Fibroblast of gingiva (primary cell): ENCODE measurements at regions not wholly inside any gene's neighbourhood (a gene's known extent, or its start where the extent isn't known, plus 50 kb on each side); places are given as distances from the start of the nearest gene placed in this dataset.

Experiments
- DNase-seq: peaks from one replicate; pipeline ENCODE4 v3.0.0-alpha.2; 2011; ENCODE audit warnings: low read depth

DNA sequence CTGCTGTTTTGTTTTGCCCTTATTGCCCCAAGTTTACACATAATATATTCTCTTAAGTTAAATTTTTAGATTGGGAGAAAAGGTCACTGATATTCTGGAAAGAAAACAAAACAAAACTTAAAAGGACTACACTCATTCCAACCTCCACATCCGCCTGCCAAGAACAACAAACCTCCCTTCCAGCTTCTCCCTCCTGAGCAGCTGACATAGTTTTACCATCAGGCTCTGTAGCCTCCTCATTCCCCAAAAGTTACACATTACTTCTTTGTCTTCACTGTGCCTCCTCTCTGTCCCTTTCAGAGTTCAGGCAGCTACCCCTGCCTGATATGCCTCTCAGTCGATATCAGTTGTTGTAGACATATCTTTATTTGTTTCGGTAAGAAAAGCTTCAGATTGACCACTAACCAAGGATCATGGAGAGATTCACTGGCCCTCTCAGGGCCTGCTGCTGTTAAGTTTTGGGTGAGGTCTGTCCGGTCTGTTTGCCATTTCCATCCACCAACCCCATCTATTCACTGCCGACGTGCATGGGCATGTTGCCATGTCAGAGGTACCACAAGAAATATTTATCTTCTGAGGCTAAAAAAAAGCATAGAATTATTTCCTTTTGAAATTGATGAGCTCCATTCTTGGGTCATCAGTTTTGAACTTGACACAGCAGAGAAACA is 164.1 kb downstream of the GASK1B start:
- DNase-seq = peak; percentile 33

DNA sequence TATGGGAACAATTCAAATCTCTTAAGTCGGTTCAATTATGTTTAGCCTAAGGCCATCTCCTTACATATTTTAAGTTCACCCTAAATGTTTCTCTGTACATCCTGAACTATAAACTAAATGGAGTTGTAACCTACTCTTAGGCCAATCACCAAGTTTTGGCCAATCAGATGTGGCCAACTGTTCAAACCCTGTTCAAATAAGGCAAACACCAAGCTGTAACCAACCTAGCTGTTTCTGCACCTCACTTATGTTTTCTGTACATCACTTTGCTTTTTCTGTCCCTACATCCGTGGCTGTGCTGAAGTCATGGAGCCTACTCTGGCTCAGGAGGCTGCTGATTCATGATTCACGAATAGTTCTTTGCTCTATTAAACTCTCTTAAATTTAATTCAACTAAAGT is 165.3 kb downstream of the GASK1B start:
- no peak for DNase-seq

DNA sequence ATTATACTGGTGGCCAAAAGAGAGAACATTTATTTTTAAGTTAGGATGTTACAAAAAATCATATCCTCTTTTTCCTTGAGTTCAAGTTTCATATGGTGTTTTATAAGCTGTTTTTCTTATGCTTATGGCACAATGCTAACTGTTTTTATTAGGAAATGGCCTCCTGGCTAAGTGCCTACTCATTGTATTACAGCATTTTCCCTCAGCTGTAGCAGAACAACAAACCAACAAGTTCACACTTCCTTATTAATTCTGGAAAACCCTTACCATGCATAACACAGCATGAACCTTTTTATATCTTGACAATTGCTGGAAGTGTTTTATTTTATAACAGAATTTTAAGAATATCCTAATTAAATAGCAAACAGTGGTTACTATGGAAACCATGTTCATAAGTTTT is 165.8 kb downstream of the GASK1B start:
- peak; percentile 66 for DNase-seq

DNA sequence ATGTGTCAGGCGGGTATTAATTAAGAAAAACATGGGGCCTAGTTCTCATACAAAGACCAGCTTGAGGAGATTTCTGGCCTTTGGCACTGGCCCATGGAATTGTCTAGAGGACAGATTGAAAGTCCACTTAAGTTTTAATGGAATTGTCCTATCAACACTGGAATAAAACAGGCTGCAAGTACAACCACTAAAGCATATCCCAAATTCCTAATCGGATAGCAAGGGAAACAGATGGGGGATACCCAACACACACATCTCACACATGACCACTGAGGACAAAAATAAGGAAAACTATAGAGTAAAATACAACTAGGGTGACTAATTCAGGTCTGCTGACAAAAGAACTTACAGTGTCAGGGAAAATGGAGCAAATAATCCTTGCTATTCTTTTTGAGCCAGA is 167.8 kb downstream of the GASK1B start:
- no peak for DNase-seq

DNA sequence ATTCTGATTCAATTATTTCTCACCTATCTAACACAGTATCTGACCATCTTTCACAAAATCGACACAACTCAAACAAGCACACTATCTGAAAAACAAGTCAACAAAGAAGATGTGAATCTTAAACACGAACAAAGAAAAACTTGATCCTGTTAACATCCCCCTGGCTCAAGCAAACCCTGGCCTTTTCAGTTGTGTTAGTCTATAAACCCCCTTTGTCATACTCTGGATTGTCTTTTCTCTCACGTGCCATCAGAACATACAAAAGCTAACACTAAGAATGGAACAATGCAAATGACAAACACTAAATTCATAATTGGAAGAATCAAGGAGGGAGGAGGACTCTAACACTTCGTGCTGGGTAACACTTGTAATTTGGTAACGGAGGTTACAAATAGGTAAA is 168.7 kb downstream of the GASK1B start:
- no peak for DNase-seq

DNA sequence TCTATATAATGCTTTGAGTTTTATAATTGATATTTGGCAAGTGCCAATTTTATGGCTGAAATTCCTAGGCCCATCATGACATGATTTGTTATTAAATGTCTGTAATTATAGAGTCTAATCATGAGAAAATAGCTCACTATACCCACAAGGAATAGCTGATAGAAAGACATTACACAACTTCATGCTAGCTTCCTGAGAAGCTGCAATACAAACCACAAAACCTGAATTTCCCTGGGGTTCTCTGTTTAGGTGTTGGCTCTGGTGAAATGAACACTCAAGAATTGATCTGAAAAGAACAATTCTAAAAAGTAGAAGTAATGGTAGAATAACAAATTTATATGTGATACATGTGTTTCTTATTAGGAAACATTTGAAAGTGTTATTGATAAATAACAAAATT is 169.6 kb downstream of the GASK1B start:
- DNase-seq = no peak

DNA sequence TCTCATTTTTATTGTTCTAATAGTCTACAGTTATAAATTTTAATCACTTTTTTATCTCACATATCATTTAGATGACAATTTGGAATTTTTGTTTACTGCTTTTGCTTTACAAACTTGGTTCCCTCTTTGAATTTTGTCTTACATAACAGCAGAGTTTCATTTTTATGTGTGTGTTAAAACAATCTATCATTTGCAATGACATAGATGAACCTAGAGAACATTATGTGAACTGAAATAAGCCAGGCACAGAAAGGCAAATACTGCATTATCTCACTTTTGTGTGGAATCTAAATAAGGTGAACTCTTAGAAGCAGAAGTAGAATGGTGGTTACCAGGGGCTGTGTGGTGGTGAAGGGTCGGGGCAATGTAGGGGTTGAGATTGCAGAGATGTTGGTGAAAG is 170.7 kb downstream of the GASK1B start:
- no peak for DNase-seq

DNA sequence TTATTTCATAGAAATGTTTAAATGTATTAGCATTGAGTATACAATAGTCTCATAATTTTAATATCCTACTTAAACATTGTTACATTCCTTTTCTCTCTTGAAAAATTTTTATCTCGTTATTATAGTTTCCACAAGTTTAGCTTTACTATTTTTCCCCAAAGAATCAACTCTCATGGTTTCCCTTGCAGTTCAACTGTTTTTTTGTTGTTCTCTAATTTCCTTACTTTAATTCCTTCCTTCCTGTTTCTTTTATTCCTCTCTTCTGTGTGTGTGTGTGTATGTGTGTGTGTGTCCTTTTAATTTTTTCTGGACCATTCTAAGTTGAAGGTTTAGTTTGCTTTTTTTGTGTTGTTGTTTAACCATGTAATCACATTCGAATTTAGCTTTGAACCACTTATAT is 171.1 kb downstream of the GASK1B start:
- DNase-seq = no peak

DNA sequence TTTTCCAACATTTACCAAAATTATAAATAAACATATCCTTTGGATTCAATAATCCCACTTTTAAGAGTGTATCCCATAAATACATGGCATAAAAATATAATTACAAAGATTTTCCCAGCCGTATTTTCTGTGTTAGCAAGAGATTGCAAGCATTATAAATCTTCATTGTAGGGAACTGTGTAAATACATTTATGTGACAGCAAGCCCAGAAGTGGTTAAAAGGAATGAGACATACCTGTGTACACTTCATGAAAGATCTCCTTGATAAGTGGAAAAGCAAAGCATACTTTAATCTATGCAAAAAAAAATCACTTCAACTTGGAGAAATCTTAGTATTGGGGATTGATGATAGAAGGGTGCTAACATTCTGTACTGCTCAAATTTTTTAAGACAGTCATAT is 173.1 kb downstream of the GASK1B start:
- DNase-seq = no peak

DNA sequence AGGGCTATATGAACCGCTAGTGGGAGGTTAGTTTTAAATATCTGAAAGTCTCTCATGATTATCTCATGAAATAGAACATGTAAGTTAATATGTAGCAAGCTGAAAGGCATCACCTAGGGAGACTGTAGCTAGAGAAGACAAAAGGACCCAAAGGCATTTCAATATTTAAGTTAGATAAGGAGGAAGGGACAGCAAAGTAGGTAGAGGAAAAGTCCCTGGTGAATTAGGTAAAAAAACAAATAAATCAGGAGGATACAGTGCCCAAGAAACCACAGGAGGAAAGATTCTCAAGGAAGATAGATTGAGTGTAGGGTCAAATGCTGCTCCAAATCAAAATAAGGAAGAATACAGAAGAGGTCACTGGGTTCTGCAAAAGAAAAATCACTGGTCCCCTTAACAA is 175.5 kb downstream of the GASK1B start:
- DNase-seq = no peak

DNA sequence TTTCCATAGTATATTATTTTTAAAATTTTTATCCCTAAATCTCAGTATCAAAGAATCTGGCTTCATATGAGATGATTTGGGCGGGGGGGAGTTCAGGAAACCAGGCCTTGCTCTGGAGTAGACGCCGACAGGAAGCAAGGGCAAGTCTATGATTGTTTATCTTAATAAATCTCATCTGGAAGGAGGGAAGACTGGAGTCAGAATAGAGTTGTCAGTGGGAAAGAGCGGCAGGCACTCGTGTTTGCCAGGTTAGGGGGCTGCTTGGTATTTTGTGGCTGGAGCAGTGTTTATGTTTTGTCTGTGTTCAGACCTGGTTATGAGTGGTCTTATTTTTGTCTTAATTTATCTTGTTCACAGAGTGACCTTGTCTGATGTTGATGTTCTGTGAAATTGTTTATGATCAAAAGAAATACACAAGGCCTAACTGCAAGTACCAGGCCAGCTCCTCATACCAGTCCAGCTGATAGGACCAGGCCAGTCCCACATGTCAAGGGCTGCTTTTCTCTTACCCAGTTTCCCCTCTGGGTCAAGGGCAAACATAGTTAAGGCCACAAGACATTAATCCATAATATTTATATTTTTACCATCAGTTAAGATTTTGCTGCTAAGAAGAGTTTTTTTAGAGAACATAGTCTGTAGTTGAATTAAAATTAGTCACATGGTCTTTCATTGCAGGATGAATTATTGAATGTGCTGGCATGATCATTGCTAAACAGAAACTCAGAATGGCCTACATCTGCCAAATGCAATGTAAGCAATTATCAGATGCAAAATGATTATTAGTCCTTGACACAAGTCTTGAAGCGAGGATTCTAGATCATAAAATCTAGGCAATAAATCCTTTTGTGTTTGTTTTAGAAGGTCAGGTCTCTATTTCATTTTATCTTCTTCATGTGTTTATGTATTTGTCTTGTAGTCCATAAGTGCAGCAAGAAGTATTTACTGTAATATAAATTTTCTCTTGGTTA is 176.5 kb downstream of the GASK1B start:
- DNase-seq = no peak

DNA sequence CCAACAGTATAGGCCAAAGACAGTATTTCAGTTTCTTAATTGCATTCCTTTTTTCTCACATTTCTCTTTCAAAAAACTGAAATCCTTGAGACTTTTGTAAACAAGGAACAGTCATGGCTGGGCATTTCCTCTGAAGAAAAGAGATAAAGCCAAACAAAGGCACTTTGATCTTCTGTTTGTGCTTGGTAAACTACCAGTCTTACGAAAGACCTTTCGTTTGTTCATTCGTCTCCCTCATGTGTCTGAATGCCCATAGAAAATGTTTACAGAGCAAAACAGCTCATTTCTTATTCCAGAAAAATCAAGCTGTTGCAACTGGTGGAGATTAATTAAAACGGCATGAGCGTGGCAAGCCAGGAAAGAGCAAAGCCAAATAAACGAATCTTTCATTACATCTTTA is 178.0 kb downstream of the GASK1B start:
- peak; percentile 83 for DNase-seq

DNA sequence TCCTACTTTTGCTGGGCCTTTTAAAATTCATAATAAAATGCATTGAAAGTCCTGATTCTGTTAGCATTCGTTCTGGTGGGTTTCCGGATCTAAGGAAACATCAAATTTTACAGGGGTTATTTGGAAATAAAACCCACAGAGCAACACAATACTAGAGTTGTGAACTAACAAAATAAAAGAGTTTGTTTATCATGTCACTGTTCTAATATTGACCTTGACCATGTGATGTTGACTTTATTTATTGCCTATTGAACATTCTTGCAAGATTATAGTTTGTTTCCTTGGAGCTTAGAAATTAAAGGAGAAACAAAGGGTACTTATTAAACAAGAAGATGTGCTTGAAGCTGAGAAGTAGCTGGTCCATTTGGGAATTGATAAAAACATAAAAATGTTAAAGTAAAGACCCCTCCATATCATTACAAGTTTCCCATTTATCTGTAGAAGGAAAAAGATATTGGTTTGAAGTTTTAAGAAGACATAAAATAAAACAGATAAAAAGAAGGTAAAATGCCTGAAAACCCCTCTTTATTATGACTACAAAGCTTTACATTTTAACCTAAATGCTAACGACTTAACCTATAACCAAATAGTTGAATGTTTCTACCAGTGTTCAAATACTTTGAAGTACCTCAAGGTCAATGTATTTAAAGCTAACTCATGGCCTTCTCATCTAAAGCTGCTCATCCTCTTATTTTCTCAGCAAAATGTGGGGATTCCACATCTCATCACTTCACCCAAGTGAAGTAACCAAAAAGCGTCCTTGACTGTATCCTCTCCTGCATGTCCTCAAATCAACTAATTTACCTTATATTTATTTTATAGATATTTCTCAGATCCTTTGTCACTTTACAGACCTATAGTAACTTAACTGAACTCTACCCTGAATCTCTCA is 179.6 kb downstream of the GASK1B start:
- no peak for DNase-seq

DNA sequence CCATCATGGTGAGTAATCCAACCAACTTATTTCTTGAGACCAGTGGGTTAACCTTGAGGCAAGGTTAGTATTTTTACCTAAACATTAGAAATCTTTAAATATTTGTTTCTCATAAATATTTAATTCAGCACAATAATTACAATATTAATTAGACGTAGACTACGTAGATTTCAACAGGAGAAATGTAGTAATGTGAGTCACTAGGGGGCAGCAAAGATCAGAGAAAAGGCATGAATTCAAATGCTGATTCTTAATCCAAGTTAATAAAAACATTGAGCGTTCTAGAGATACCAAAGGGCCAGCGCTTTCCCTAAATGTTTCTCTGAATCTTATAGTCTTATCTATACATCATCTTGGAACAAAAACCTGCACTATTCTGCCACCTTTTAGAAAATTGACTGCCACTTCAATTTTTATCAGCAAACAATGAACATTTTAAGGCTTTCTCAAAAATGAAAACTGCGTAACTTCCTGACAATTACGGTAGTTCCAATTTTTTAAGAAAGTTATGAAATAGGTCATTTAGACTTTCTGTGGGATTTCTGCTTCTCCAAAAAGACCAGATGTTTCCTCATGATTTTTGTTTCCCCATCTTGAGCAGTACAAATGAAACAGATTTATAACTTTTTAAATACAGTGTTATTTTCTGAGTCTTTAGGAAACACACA is 180.7 kb downstream of the GASK1B start:
- peak; percentile 71 for DNase-seq

DNA sequence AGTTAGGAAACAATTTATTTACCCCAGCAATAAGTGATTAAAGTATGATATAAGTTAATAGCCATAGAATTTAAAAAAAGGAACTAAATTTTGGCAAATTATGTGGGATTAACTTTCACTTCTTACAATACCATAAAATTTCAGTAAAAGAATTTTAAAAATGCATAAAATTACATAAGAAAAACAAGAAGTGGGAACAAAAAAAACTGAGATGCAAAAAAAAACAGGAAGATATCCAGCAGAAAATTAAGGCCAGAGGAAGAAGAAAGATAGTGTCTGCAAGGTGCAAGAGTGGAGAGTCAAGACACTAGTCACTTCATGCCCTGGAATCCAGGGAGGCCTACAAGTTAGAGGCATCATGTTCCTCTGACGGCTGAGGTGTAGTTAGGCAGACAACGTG is 184.2 kb downstream of the GASK1B start:
- DNase-seq = no peak

DNA sequence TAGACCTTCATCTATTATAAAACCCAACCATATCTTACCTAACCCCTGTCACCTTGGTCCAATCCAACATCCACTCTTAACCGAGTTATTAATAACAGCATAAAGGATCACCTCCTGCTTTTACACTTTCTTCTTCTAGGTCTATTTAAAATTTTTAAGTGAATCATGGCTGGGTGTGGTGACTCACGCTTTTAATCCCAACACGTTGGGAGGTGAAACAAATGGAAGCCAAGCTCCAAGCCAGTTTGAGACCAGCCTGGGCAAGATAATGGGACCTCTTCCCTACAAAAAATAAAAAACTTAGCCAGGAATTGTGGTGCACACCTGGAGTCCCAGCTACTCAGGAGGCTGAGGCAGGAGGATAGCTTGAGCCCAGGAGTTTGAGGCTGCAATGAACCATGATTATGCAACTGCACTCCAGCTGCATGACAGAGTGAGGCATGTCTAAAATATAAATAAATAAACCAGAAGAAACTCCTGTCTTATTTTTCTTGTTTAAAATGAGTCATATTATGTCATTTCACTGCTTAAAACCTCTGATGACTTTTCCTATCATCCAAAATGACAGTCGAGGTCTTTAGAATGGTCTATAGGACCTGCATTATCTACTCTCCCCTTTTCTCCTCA is 188.4 kb downstream of the GASK1B start:
- no peak for DNase-seq

DNA sequence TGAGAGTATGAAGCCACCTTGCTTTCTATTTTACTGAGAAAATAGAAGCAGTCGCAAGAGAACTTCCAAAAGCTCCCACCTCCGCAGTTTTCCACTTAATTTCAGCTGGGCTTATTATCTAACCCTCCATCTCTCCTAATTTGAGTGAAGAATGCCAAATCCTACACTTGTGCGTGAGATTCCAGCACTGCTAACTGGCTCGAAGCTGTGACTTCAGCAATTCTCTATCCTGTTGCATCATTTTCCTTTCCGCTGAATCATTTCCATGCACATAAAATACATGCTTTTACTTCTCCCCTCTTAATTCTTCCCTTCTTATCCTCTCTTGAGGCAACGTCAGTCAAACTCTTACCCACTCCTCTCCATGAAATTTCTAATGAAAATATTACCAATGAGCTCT is 189.5 kb downstream of the GASK1B start:
- DNase-seq = no peak

DNA sequence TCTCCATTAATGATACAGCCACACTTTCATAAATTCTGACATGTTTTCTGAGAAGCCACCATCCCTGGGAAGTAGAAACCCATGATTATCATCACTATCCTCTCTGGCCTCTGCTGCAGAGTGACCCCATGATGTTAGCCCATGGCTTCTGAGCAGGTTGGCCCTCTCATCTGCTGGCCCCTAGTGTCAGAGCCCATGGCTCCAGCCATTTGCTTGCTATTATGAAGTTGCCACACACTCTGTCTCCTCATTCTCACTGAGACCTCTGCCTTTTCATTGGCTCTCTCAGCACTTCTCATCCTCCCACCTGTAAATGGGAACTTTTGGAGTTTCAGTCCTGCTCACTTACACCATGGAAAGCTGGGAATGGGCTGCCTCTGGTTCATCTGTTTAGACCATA is 192.7 kb downstream of the GASK1B start:
- DNase-seq = no peak

DNA sequence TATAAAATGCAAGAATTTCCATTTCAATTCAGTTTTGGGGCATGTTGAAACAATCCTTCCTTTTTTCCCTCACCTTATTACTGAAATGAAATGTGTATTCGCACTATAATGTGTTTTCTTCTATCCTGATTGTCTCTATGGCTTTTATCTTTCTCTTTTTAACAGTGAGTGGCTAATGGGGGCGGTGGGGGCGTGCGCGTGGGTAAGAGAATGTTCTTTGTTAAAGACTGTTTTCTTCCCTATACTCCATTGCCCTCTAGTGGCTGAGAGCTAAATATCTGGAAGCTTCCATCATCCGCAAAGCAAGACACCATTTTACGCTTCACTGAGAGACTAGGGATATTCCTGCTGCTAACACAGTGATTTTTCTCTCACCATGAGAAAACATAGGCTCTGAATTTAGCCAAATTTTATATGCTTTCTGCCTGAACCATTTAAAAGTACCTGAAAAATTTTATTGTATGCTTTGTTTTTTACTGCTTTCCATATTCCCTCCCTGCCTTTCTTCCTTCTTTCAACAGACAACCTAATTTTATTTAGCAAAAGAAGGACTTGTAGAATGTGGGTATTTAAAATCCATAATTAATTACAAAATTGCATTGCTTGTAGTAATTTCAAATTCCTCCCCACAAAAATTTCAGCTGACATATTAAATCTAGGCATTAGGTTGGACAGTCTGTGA is 194.0 kb downstream of the GASK1B start:
- peak; percentile 46 for DNase-seq

DNA sequence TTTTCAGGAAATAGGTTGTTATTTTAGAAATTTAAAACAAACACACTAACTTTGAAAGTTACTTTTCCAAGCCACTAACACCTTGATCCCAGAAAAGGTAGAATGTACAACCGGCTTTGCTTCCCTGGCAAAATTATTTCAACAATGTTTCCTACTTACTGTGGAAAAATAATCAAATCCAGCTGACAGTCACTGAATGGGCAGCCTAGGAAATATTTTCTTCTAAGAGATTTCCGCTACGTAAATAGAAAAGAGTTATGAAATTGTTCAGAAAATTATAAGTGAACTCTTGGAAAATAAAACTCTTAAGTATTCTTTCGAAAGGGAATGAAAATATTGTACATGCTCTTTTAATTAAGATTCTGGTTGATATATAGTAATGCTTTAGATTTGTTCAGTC is 195.7 kb downstream of the GASK1B start:
- DNase-seq = peak; percentile 81

DNA sequence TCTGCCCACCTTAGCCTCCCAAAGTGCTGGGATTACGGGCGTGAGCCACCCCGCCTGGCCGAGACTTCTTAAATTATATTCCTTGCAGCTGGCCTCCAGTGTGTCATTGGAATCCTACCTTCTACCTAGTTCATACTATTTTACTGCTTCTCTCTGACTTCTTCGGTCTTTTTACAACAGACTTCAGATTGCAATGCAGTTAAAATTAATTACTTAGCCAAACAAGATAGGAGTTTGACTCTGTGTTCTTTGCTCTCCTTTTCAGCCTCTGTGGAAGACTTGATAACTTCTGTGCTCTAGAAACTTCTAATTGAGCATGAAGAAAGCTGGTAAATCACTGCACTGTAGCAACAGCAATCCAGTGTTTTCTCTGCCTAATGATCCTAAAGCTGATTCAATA is 199.5 kb downstream of the GASK1B start:
- DNase-seq = no peak
